ENCODE measurements at regions not wholly inside any gene's neighbourhood (a gene's known extent, or its start where the extent isn't known, plus 50 kb on each side); places are given as distances from the start of the nearest gene placed in this dataset.

- no peaks in the 10 kb centered on the region for H3K27me3 Mint-ChIP-seq
- no peaks in the 10 kb centered on the region for H3K36me3 Mint-ChIP-seq
- no peaks in the 10 kb centered on the region for H3K9me3 Mint-ChIP-seq
- H3K4me3 Mint-ChIP-seq, result no peak overlapping the region
- H3K27ac Mint-ChIP-seq, result no peak overlapping the region
- no peaks in the 10 kb centered on the region for H3K4me1 Mint-ChIP-seq
- no peak for ATAC-seq
These were observed 697.5 kb upstream of the SGCG start for GRCh38 chr13:22483276-22483675.

DNA sequence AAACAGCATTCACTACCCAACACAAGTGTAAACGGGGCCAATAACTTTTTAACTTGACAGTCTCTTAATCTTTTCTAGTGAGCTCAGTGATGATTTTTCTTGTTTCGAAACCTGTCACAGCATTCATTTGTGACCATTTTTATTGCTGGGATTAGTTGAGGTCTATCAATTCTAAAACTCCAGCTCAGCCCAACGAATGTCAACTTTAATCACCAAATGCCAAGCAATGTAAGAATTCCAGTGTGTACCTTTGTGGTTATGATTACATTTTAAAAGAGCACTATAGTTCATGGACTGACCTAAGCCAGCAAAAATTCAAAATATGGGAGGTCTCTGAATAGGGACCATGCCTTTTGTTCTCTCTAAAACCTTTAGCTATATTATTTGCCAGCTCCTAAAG is 694.3 kb upstream of the SGCG start:
- no peaks in the 10 kb centered on the region for H3K36me3 Mint-ChIP-seq
- H3K4me1 Mint-ChIP-seq, result no peaks in the 10 kb centered on the region
- no peak for ATAC-seq

DNA sequence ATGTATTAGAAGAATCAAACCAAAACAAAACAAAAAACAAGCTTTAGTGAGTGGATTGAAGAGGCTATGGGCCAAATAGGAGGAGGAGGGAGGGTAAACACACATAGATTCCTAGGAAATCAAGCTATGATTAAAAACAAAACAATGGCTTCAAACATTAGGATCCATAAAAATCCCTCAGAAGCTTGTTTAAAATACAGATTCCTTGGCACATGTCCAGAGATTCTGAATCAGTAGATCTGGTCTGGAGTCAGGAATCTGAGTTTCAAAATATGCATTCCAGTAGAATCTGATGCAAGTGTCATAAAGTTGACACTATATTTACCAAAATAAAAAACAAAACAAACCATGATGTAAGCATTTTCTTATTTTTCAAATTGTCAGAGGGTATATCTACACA is 692.8 kb upstream of the SGCG start:
- Mint-ChIP-seq H3K27me3 (no peaks in the 10 kb centered on the region), H3K4me3 (no peak overlapping the region), H3K36me3 (no peaks in the 10 kb centered on the region), H3K9me3 (peaks cover 6% of the 10 kb centered on the region), H3K27ac (no peak overlapping the region), H3K4me1 (no peaks in the 10 kb centered on the region)
- ATAC-seq, result no peak

More for the DNA sequence above, 694.3 kb upstream of the SGCG start:
- no peak overlapping the region for H3K27ac Mint-ChIP-seq
- no peaks in the 10 kb centered on the region for H3K27me3 Mint-ChIP-seq
- no peak overlapping the region for H3K4me3 Mint-ChIP-seq
- peaks cover 4% of the 10 kb centered on the region for H3K9me3 Mint-ChIP-seq

GRCh38 chr13:22489771-22490170 is 691.0 kb upstream of the SGCG start:
- H3K27ac Mint-ChIP-seq, result no peak overlapping the region
- no peak for ATAC-seq
- no peak overlapping the region for H3K4me3 Mint-ChIP-seq
- peaks cover 6% of the 10 kb centered on the region for H3K9me3 Mint-ChIP-seq
- no peaks in the 10 kb centered on the region for H3K36me3 Mint-ChIP-seq
- no peaks in the 10 kb centered on the region for H3K4me1 Mint-ChIP-seq
- no peaks in the 10 kb centered on the region for H3K27me3 Mint-ChIP-seq

GRCh38 chr13:22495819-22496218 is 685.0 kb upstream of the SGCG start:
- Mint-ChIP-seq H3K4me3 (no peak overlapping the region), H3K27me3 (no peaks in the 10 kb centered on the region), H3K4me1 (no peaks in the 10 kb centered on the region), H3K27ac (no peak overlapping the region), H3K9me3 (peaks cover 11% of the 10 kb centered on the region), H3K36me3 (no peaks in the 10 kb centered on the region)
- no peak for ATAC-seq

GRCh38 chr13:22496803-22497508 is 683.8 kb upstream of the SGCG start:
- Mint-ChIP-seq H3K4me3 (no peak overlapping the region), H3K36me3 (no peaks in the 10 kb centered on the region)

DNA sequence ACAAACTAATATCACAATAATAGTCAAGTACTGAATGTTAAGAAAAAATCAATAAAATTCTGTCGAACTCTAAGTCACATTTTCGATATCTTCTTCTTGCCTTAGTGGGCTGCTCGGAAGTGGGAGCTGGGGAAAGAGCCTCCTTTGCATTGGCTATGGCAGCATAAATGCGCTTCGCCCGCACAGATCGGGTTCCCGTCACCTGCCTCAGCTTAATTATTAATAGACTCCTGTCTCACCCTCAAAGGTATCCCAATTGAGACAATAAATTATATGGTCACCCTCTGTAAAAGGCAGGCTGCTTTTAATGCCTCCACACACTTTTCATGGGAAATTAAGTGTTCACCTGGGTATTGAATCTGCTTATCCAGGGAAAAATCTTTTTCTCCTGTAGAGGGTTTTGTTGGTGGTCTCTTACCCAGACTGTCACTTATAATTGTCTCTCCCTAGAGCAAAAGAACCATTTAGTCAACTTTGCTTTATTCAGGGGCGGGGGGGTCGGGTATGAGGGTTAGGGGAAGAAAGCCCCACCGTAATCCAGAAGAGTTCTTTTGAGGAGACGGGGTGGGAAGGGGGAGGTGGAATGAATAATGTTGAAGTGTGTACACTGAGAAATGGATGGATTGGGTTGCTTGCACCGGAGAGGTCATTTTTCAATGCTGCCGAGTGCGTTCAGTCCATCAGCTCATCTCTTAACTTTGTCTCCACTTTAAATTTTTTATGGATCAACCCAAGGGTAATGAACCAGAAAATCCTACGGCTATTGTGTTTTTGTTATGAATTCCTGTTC is 682.6 kb upstream of the SGCG start:
- H3K4me1 Mint-ChIP-seq, result no peaks in the 10 kb centered on the region
- peaks cover 9% of the 10 kb centered on the region for H3K9me3 Mint-ChIP-seq
- no peak for ATAC-seq
- H3K27me3 Mint-ChIP-seq, result no peaks in the 10 kb centered on the region
- no peak overlapping the region for H3K4me3 Mint-ChIP-seq
- H3K27ac Mint-ChIP-seq, result no peak overlapping the region
- H3K36me3 Mint-ChIP-seq, result no peaks in the 10 kb centered on the region

More at GRCh38 chr13:22496803-22497508, 683.8 kb upstream of the SGCG start:
- no peak for ATAC-seq
- Mint-ChIP-seq H3K27ac (no peak overlapping the region), H3K9me3 (peaks cover 9% of the 10 kb centered on the region), H3K27me3 (no peaks in the 10 kb centered on the region), H3K4me1 (no peaks in the 10 kb centered on the region)

DNA sequence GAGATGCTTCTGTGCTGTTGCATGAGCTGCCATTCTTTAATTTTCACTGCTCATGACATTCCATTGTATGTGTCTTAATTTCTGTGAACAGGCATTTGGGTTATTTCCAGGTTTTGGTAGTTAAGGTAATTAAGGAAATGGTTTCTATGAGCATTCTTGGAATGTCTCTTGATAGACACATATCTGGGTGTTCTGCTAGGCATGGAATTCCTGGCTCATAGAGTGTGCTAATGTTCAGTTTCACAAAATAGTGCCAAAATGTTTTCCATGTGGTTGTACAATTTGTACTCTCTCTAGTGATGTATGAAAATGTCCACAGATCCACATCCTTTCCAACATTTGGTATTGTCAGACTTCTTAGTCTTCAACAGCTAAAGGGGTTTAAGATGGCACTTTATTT is 680.9 kb upstream of the SGCG start:
- no peak for ATAC-seq
- Mint-ChIP-seq H3K9me3 (peaks cover 9% of the 10 kb centered on the region), H3K4me1 (no peaks in the 10 kb centered on the region), H3K36me3 (no peaks in the 10 kb centered on the region), H3K27ac (no peak overlapping the region), H3K27me3 (no peaks in the 10 kb centered on the region), H3K4me3 (no peak overlapping the region)

- Mint-ChIP-seq H3K9me3 (no peaks in the 10 kb centered on the region), H3K27me3 (no peaks in the 10 kb centered on the region), H3K27ac (no peak overlapping the region), H3K4me1 (no peaks in the 10 kb centered on the region), H3K36me3 (no peaks in the 10 kb centered on the region), H3K4me3 (no peak overlapping the region)
- no peak for ATAC-seq
These were observed 675.3 kb upstream of the SGCG start for GRCh38 chr13:22505489-22505888.

DNA sequence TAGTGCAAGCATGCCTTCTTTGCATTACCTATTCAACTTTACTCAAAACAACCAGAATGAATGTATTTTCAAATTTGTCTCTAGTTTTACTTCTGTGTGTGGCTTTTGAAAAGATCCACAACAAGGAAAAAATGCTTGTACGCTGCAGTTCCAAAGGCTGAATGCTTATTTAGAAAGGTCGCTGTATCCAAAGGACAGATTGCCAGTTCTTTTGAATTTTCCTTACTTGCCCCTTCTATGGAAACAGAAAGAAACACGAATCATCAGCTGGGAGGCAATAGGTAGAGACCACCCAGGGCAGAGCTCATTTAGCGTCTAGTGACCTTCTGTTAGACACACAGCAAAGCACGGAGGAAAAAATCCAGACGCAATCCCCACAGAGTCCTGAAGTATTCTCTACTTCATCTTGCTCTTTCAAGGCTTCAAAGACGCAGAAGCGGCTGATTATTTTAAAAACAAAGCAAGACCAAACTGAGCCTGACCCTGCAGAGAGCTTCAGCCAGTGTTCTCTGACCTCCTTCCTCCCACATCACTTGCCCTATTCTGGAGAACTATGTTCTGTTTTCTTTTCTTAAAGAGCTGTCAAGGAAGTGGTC is 674.6 kb upstream of the SGCG start:
- no peak overlapping the region for H3K27ac Mint-ChIP-seq
- H3K4me1 Mint-ChIP-seq, result no peaks in the 10 kb centered on the region
- H3K27me3 Mint-ChIP-seq, result no peaks in the 10 kb centered on the region
- H3K9me3 Mint-ChIP-seq, result no peaks in the 10 kb centered on the region
- H3K36me3 Mint-ChIP-seq, result no peaks in the 10 kb centered on the region
- no peak overlapping the region for H3K4me3 Mint-ChIP-seq
- ATAC-seq, result no peak

DNA sequence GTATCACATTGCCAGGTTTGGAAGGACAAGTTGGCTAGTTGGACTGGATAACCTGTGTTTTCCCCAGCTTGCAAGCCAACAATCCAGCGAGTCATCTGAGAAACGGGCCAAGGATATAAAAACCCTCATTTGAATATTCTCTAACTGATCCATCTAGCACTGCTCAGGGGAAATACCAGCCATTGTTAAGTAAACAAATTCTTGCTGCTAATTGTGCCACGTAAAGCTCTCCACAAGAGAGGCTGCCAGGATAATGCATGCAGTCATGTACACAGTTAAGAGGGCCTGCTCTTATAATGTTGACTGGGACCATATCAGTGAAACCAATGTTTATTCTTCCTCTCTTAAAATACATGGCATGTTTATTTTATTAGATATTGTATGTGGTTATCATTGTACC is 663.2 kb upstream of the SGCG start:
- Mint-ChIP-seq H3K36me3 (no peaks in the 10 kb centered on the region), H3K27ac (no peak overlapping the region), H3K27me3 (no peaks in the 10 kb centered on the region), H3K9me3 (peaks cover 5% of the 10 kb centered on the region), H3K4me3 (no peak overlapping the region), H3K4me1 (no peaks in the 10 kb centered on the region)
- no peak for ATAC-seq

- H3K4me3 Mint-ChIP-seq, result no peak overlapping the region
- H3K9me3 Mint-ChIP-seq, result peaks cover 6% of the 10 kb centered on the region
- no peaks in the 10 kb centered on the region for H3K27me3 Mint-ChIP-seq
- ATAC-seq, result no peak
- no peak overlapping the region for H3K27ac Mint-ChIP-seq
- H3K36me3 Mint-ChIP-seq, result no peaks in the 10 kb centered on the region
- H3K4me1 Mint-ChIP-seq, result no peaks in the 10 kb centered on the region
These were observed 643.9 kb upstream of the SGCG start for GRCh38 chr13:22536851-22537250.

DNA sequence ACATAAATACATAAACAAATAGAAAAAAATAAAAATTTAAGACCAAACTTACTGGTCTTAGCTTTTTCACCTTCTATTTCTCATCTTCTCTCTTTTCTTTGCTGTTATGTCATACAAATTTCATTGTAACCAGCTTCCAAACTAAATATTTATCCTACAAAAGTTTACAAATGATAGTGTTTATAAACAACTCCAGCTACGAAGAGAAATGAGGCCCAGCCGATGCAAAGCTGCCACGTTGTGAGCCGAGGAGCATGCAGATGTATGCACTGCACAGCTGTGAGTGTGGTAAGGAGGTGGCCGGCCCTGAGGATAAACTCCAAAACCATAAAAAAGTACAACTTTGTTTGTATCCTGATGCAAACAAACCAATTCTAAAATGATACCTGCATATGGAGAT is 642.4 kb upstream of the SGCG start:
- H3K4me3 Mint-ChIP-seq, result no peak overlapping the region
- no peaks in the 10 kb centered on the region for H3K27me3 Mint-ChIP-seq
- peaks cover 5% of the 10 kb centered on the region for H3K9me3 Mint-ChIP-seq
- H3K4me1 Mint-ChIP-seq, result no peaks in the 10 kb centered on the region
- no peak overlapping the region for H3K27ac Mint-ChIP-seq
- ATAC-seq, result no peak
- no peaks in the 10 kb centered on the region for H3K36me3 Mint-ChIP-seq

GRCh38 chr13:22549126-22549525 is 631.7 kb upstream of the SGCG start:
- no peaks in the 10 kb centered on the region for H3K27me3 Mint-ChIP-seq
- H3K4me1 Mint-ChIP-seq, result no peaks in the 10 kb centered on the region
- H3K4me3 Mint-ChIP-seq, result no peak overlapping the region
- H3K27ac Mint-ChIP-seq, result no peak overlapping the region
- H3K36me3 Mint-ChIP-seq, result no peaks in the 10 kb centered on the region
- no peak for ATAC-seq
- peaks cover 4% of the 10 kb centered on the region for H3K9me3 Mint-ChIP-seq

GRCh38 chr13:22561581-22561980 is 619.2 kb upstream of the SGCG start:
- H3K4me3 Mint-ChIP-seq, result no peak overlapping the region
- ATAC-seq, result no peak
- peaks cover 15% of the 10 kb centered on the region for H3K9me3 Mint-ChIP-seq
- no peaks in the 10 kb centered on the region for H3K4me1 Mint-ChIP-seq
- H3K36me3 Mint-ChIP-seq, result no peaks in the 10 kb centered on the region
- H3K27ac Mint-ChIP-seq, result no peak overlapping the region
- H3K27me3 Mint-ChIP-seq, result no peaks in the 10 kb centered on the region

DNA sequence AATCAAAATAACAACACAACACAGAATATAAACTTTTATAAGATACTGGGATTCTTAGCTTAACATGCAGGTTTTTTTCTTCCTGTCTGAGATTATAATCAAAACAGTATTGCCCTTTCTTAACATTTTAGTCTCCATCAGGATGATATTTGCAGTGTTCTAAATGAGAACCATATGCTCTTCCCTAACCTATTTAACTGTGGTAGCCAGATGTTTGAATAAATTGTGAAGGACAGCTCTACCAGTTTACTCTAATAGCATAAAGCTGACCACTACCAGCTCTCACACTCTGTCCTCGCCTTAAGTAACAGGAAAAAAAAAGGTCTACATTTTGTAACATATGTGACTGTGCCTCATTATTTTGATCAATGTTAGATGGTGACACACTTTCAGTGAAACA is 618.7 kb upstream of the SGCG start:
- H3K36me3 Mint-ChIP-seq, result no peaks in the 10 kb centered on the region
- peaks cover 13% of the 10 kb centered on the region for H3K9me3 Mint-ChIP-seq
- no peak for ATAC-seq
- H3K27me3 Mint-ChIP-seq, result no peaks in the 10 kb centered on the region
- H3K4me1 Mint-ChIP-seq, result no peaks in the 10 kb centered on the region
- H3K27ac Mint-ChIP-seq, result no peak overlapping the region
- no peak overlapping the region for H3K4me3 Mint-ChIP-seq
